ENCODE measurements at regions not wholly inside any gene's neighbourhood (a gene's known extent, or its start where the extent isn't known, plus 50 kb on each side); places are given as distances from the start of the nearest gene placed in this dataset.
A peak's percentile ranks its signal among the peaks of the same experiment; 100 is the strongest.

DNA sequence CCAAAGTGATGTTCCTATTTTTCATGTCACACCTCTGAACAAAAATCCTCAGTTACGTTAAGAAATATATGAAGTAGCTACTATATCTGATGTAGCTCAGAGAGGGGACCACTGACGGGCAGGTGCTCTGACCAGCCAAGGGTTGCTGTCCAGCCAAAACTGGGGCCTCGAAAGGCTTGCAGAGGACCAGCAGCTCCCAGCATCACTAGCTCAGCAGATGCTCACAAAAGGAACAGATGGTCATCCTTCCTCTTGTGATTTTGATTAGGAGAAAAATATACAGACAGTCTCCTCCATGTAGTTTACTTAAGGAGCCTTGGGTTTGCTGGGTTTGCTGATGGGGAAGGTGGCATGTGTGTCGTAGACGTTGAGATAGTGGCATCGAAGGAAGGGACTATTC is 374.6 kb upstream of the B3GAT1 start:
- Mint-ChIP-seq H3K9me3 (no peaks in the 10 kb centered on the region), H3K4me3 (no peak overlapping the region), H3K27ac (no peak overlapping the region), H3K27me3 (peaks cover 7% of the 10 kb centered on the region), H3K4me1 (no peaks in the 10 kb centered on the region), H3K36me3 (ENCODE audit: low read depth) (no peaks in the 10 kb centered on the region)
- DNase-seq, result no peak
- ATAC-seq, result no peak

DNA sequence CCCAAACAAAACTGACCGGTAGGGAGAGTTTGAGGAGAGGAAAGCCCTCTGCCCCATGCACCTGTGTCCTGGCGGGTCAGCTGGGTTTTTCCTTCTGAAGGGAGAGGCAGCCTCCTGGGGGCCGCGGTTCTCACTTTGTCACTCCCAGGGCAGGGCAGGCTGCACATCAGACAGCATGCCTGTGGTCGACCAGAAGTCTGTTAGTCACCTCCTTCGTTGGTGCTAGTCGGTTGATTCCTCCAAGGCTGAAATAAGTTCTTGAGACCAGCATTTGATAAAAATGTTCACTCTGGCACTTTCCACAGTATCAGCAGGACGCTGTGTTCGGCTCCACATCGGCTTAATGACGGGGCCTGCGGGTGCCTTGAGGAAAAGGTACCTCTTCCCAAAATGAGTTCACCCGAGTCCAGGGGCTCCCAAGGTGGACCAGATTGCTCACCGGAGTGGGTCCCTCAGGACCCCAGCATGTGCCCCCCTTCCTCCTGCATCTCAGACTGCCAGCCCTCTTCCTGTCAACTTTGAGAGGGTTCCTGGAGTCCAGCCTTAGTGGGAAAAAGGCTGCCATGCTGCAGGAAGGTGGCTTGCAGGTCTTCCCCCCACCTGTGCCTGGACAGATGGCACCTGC is 373.7 kb upstream of the B3GAT1 start:
- Mint-ChIP-seq H3K27me3 (peaks cover 8% of the 10 kb centered on the region), H3K4me1 (no peaks in the 10 kb centered on the region)

DNA sequence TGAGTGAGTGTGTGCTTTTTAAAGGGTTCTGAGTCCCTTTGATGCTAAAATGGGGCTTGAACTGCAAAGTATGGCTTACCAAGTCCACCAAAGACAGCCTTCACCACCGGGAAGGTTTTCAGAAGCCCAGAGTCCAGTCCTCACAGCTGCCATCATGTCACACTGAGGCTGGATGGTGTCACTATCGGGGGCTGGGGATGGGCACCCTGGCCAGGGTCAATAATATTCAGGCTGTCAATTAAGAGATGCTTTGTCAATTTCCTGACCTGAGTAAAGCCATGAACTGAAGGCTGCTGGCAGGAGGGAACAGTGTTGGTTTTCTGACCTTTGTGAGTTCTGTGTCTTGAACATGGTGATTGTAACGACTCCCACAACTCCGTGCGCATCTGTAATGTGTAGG is 373.0 kb upstream of the B3GAT1 start:
- Mint-ChIP-seq H3K4me3 (no peak overlapping the region), H3K27me3 (peaks cover 11% of the 10 kb centered on the region), H3K4me1 (no peaks in the 10 kb centered on the region), H3K27ac (no peak overlapping the region), H3K36me3 (ENCODE audit: low read depth) (no peaks in the 10 kb centered on the region), H3K9me3 (no peaks in the 10 kb centered on the region)
- DNase-seq, result no peak
- no peak for ATAC-seq

More for the DNA sequence above, 373.7 kb upstream of the B3GAT1 start:
- ATAC-seq (no peak), DNase-seq (no peak)
- H3K9me3 Mint-ChIP-seq, result no peaks in the 10 kb centered on the region
- H3K4me3 Mint-ChIP-seq, result no peak overlapping the region
- H3K36me3 Mint-ChIP-seq (ENCODE audit: low read depth), result no peaks in the 10 kb centered on the region
- no peak overlapping the region for H3K27ac Mint-ChIP-seq

DNA sequence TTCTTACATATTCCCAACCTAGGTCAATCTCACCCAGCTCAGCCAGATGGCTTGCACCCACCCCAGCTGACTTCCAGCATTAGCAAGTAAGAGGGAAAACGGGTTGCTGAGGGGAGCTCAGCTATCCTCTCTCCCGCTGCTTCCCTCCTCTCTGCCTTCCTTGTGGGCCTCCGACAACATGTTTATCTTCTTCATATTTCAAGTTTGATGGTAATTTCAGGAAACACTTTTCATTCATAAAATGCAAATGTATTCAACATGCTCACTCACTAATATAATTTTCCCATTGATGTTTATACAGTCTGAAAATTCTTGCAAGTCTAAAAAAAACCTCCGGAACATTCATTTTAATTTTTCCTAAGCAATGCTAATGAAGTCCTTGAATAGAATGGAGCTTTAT is 372.5 kb upstream of the B3GAT1 start:
- no peaks in the 10 kb centered on the region for H3K36me3 Mint-ChIP-seq (ENCODE audit: low read depth)
- no peak for DNase-seq
- no peaks in the 10 kb centered on the region for H3K9me3 Mint-ChIP-seq
- no peaks in the 10 kb centered on the region for H3K4me1 Mint-ChIP-seq
- ATAC-seq, result no peak
- H3K4me3 Mint-ChIP-seq, result no peak overlapping the region
- H3K27ac Mint-ChIP-seq, result no peak overlapping the region
- peaks cover 11% of the 10 kb centered on the region for H3K27me3 Mint-ChIP-seq

DNA sequence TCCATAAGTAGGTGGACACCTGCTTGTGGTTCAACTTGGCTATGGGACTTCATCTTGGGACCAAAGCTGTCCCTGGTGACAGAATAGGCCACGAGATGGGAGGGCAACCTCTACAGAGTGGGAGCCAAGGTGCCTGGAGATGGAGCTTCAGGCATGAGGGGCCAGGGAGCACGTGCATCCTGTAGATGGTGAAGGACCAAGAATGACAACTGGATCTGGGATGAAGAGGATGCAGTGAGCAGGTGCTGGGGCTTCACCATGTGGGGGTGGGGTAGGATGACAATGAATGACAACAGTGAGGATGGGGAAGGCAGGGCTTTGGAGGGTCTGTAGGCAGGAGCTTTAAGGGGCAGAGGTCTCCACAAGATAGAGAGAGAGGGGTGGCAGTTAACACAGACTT is 372.0 kb upstream of the B3GAT1 start:
- DNase-seq, result no peak
- no peak overlapping the region for H3K4me3 Mint-ChIP-seq
- peaks cover 9% of the 10 kb centered on the region for H3K27me3 Mint-ChIP-seq
- H3K9me3 Mint-ChIP-seq, result no peaks in the 10 kb centered on the region
- H3K27ac Mint-ChIP-seq, result no peak overlapping the region
- H3K4me1 Mint-ChIP-seq, result no peaks in the 10 kb centered on the region
- H3K36me3 Mint-ChIP-seq (ENCODE audit: low read depth), result no peaks in the 10 kb centered on the region
- ATAC-seq, result no peak

DNA sequence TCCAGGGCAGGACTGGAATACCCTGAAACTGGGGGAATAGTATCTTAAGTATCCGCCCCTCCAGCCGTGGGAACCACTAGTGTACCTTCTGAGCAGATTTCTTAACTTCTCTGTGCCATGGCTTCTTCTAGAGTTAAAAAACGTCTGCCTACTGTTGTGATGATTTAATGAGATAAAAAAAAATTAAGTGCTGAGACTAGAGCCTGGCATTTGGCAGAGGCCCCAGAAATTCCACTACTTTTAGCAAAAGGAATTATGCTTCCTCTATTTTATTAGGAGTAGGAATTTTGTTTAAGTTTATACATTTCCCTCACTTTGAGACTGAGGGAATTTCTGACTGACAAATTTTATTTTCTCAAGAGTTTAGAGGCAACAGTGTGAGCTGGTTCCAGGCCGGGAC is 371.2 kb upstream of the B3GAT1 start:
- Mint-ChIP-seq H3K27me3 (peaks cover 9% of the 10 kb centered on the region), H3K4me1 (no peaks in the 10 kb centered on the region), H3K9me3 (no peaks in the 10 kb centered on the region), H3K36me3 (ENCODE audit: low read depth) (no peaks in the 10 kb centered on the region), H3K27ac (no peak overlapping the region), H3K4me3 (no peak overlapping the region)
- no peak for DNase-seq
- no peak for ATAC-seq

DNA sequence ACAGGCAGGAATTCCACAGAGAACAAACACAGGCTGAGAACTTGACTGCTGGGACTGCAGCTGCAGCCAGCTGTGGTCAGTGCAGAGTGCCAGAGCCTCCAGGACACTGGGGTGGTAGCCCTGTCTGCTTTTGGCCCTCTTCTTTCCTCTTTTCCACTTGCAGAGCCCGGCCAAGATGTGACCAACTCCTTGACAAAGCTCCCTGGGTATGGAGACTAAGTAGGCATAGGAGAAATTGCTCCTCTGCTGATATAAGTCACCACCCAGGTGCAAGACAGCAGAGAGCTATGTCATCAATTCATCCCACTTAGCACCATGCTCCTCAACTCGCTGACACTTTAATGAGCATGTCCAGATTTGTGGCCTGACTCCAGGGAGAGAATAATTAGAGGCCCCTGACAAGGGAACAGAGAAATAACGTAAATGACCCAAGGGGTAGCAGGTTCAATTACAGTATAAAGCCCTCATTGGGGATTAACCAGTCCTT is 369.4 kb upstream of the B3GAT1 start:
- Mint-ChIP-seq H3K9me3 (no peaks in the 10 kb centered on the region), H3K36me3 (ENCODE audit: low read depth) (no peaks in the 10 kb centered on the region), H3K27me3 (peaks cover 6% of the 10 kb centered on the region), H3K4me1 (no peaks in the 10 kb centered on the region), H3K27ac (no peak overlapping the region), H3K4me3 (no peak overlapping the region)
- DNase-seq (no peak), ATAC-seq (no peak)

DNA sequence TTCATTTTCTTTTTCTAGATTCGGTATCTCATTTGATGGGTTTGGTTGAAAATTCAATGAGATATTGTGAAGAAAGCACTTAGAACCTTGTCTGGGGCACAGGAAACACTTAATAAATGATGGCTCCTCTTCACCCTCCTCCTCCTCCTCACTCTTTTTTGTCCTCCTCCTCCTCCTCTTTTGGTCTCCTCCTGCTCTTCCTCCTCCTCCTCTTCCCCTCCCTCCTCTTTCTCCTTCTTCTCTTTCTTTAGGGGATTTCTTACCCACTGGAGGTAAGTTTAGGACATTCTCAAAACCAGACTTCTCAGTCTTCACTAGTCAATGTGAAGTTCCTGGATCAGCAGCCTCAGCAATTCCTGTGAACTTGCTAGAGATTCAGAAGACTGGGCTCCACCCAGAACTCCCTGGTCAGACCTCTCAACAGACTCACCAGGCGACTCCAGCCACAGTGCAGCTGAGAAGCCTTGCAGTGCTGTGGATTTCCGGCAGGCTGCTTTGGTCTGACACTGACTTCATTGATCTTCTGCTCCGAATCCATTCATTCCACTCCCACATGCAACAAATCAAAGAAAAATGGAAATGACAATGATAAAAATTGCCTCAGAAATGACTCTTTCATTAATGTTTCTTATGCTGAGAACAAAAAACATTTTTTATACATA is 368.6 kb upstream of the B3GAT1 start:
- Mint-ChIP-seq H3K27ac (no peak overlapping the region), H3K36me3 (ENCODE audit: low read depth) (no peaks in the 10 kb centered on the region)

DNA sequence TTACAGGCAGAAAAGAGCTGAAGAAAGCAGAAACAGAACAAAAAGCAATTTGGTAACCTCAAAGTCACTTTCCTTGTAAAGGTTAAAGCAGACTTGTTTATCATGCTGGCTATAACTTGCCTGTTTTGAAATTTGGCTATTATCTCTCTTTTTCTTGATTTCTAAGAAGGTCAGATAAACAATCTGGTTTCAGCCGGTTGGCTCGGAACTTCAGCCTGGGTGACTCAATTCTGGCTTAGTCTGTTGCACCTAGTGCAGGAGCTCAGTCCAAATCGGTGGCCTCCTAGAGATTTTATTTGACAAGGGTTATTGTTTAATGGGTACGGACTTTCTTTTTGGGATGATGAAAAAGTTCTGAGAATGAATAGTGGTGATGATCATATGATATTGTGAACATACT is 367.1 kb upstream of the B3GAT1 start:
- DNase-seq (no peak), ATAC-seq (no peak)
- Mint-ChIP-seq H3K36me3 (ENCODE audit: low read depth) (no peaks in the 10 kb centered on the region), H3K4me1 (no peaks in the 10 kb centered on the region), H3K27me3 (peaks cover 9% of the 10 kb centered on the region), H3K4me3 (no peak overlapping the region), H3K27ac (no peak overlapping the region), H3K9me3 (no peaks in the 10 kb centered on the region)

More for the DNA sequence above, 368.6 kb upstream of the B3GAT1 start:
- no peaks in the 10 kb centered on the region for H3K9me3 Mint-ChIP-seq
- ATAC-seq, result no peak
- H3K4me3 Mint-ChIP-seq, result no peak overlapping the region
- H3K27me3 Mint-ChIP-seq, result peaks cover 6% of the 10 kb centered on the region
- no peak for DNase-seq
- H3K4me1 Mint-ChIP-seq, result no peaks in the 10 kb centered on the region

DNA sequence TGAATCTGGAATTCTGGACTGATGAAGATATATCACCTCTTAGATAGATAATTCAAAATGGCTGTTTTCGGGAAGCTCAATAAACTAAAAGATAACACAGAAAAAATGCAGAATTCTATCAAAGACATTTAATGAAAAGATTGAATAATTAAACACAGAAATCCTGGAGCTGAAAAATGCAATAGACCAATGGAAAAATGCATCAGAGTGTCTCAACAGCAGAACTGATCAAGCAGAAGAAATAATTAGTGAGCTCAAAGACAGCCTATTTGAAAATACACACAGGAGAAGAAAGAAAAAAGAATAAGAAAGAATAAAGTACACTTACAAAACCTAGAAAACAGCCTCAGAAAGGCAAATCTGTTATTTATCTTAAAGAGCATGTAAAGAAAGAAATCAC is 356.4 kb upstream of the B3GAT1 start:
- peaks cover 2% of the 10 kb centered on the region for H3K27me3 Mint-ChIP-seq
- H3K36me3 Mint-ChIP-seq (ENCODE audit: low read depth), result no peaks in the 10 kb centered on the region
- ATAC-seq (no peak), DNase-seq (no peak)
- H3K9me3 Mint-ChIP-seq, result peaks cover 36% of the 10 kb centered on the region
- H3K4me3 Mint-ChIP-seq, result no peak overlapping the region
- no peak overlapping the region for H3K27ac Mint-ChIP-seq
- no peaks in the 10 kb centered on the region for H3K4me1 Mint-ChIP-seq

DNA sequence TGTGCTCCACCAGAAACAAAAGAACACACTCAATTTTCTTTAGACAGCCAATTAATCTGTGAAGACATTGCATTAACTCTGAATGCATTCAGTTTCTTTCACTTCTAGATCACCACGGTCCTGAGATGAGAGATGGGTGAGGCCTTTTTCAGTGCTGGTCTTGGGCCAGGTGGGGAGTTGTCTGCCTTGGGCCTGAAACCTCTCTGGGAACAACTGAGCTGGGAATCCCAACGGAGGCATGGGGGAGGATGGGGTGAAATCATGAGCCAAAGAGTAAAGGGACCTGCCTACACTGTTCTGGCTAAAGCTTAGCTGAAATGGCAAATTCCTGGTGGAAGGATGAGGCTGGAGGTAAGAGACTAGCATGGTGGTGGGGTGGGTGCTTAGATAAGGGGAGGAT is 353.5 kb upstream of the B3GAT1 start:
- no peak for DNase-seq
- no peak overlapping the region for H3K27ac Mint-ChIP-seq

DNA sequence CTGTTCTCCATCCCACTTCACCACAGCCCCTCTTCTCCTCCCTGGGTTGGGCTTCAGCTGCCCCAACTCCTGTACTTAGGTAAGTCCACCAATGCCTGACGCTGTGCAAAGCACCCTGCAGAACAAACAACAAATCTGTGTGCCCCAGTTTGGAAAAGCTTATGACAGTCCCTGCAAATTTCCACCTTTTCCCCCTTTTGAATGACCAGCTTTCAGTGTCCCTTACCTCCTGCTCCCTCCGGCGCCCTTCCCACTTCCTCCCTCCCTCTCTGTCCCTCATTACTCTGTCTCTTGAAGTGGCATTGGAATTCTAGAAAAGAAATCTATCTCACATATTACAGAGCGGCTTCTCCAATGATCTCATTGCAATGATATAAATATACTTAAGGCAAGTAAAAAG is 352.9 kb upstream of the B3GAT1 start:
- Mint-ChIP-seq H3K9me3 (peaks cover 17% of the 10 kb centered on the region), H3K27ac (no peak overlapping the region), H3K36me3 (ENCODE audit: low read depth) (no peaks in the 10 kb centered on the region), H3K4me3 (no peak overlapping the region), H3K27me3 (peaks cover 2% of the 10 kb centered on the region), H3K4me1 (no peaks in the 10 kb centered on the region)
- ATAC-seq, result no peak
- no peak for DNase-seq

More for the DNA sequence above, 353.5 kb upstream of the B3GAT1 start:
- Mint-ChIP-seq H3K36me3 (ENCODE audit: low read depth) (no peaks in the 10 kb centered on the region), H3K4me3 (no peak overlapping the region), H3K4me1 (no peaks in the 10 kb centered on the region), H3K9me3 (peaks cover 17% of the 10 kb centered on the region), H3K27me3 (peaks cover 2% of the 10 kb centered on the region)
- ATAC-seq, result no peak

DNA sequence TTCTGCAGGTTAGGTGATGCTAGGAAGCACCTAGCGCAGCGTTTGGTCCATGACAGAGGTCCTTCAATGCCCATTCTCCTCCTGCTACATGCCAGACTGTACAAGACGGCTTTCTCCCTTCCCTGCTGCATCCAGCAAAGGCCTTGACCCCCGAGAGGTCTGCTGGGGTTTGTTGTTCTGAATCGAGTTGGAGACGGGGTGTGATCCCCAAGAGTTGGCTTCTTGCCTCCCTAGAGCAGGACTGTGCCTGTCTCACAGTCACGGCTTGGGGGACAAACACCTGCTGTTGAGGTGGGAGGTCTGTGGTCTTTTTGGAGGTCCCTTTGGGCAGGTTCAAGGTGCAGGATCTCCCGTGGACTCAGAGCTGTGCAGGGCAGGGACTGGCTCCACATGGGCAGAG is 352.3 kb upstream of the B3GAT1 start:
- H3K36me3 Mint-ChIP-seq (ENCODE audit: low read depth), result no peaks in the 10 kb centered on the region
- H3K9me3 Mint-ChIP-seq, result peaks cover 17% of the 10 kb centered on the region
- ATAC-seq, result no peak

DNA sequence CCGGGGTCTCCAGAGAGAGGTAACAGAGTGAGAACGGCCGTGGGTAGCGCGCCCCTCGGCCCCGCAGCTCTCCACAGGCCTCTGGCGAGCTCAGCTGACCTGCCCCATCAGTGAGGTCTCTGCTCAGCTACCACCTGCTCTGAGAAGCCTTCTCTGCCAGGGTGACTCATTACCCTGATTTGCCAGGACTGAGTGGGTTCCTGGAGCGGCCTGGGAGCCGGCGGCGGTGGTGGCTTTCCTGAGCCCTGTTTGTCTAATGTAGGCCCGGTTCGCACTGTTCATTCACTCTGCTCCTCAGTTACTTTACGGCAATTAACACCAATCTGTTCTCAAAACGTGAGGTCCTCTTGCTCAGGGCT is 351.0 kb upstream of the B3GAT1 start:
- Mint-ChIP-seq H3K9me3 (peaks cover 8% of the 10 kb centered on the region), H3K4me3 (no peak overlapping the region), H3K27ac (no peak overlapping the region), H3K36me3 (ENCODE audit: low read depth) (no peaks in the 10 kb centered on the region), H3K27me3 (peaks cover 2% of the 10 kb centered on the region), H3K4me1 (no peaks in the 10 kb centered on the region)
- DNase-seq (no peak), ATAC-seq (no peak)

More for the DNA sequence above, 352.3 kb upstream of the B3GAT1 start:
- no peak for DNase-seq
- Mint-ChIP-seq H3K27ac (no peak overlapping the region), H3K27me3 (peaks cover 2% of the 10 kb centered on the region), H3K4me1 (no peaks in the 10 kb centered on the region), H3K4me3 (no peak overlapping the region)

DNA sequence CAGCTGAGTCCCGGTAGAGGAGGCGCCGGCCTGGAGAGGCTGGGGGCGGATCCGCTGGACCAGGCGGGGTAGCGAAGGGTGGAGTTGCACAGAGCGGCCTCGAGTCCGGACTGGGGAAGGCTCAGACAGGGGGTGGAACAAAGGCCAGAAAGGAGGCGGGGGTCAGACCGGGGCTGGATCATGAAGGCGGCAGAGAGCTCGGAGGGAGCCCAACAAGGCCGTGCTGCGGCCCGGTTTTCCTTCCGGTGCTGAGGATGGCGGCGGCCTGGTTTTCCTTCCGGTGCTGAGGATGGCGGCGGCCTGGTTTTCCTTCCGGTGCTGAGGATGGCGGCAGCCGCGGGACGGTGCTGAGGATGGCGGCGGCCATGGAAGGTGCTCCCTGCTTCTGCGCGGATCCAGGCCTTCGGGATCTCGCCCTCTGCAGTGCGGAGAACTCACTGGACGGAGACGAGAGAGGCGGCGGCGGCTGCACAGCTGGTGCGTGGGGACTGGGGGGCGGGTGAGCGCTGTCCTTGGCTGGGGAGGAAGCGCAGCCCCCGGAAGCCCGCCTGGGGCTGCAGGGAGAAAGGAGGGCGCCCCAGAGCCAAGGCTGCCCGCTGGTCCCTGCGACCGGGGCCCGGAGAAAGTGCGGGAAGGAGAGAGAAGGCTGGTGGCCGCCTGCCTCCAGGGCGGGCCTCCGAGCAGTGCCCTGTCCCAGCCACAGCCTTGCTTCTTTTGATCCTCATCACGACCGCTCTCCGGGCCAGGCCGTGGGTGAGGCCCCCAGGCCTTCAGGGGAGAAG is 350.4 kb upstream of the B3GAT1 start:
- no peak overlapping the region for H3K27ac Mint-ChIP-seq

More for the DNA sequence above, 350.4 kb upstream of the B3GAT1 start:
- Mint-ChIP-seq H3K4me1 (no peaks in the 10 kb centered on the region), H3K4me3 (no peak overlapping the region), H3K36me3 (ENCODE audit: low read depth) (no peaks in the 10 kb centered on the region), H3K9me3 (peaks cover 8% of the 10 kb centered on the region), H3K27me3 (peaks cover 2% of the 10 kb centered on the region)
- DNase-seq, result no peak
- peak; percentile 36 for ATAC-seq

Data from activated naive CD8-positive, alpha-beta T cell treated with anti-CD3 and anti-CD28 coated beads, Interleukin-2, amount 50 U/mL, for 24 hours (primary cell).